GM12892 (cell line): ENCODE measurements at regions not wholly inside any gene's neighbourhood (a gene's known extent, or its start where the extent isn't known, plus 50 kb on each side); places are given as distances from the start of the nearest gene placed in this dataset.

Experiments
- POLR2A ChIP-seq: IDR thresholded peaks from 2 replicates; pipeline ENCODE4 v1.6.1; 2011; ENCODE audit warnings: low read depth, low read length, control low read depth
- TAF1 ChIP-seq: IDR thresholded peaks from 2 replicates; pipeline ENCODE4 v1.6.1; 2011; ENCODE audit warnings: low read depth, mild to moderate bottlenecking, control low read depth, low read length, borderline replicate concordance

- TF ChIP-seq TAF1, result no peak
- no peak for TF ChIP-seq POLR2A
Measured at GRCh38 chr5:103851091-103851490, 288.5 kb upstream of the NUDT12 start.
